Activated CD4-positive, alpha-beta T cell treated with anti-CD3 and anti-CD28 coated beads for 24 hours (primary cell): ENCODE measurements at regions not wholly inside any gene's neighbourhood (a gene's known extent, or its start where the extent isn't known, plus 50 kb on each side); places are given as distances from the start of the nearest gene placed in this dataset.

ENCODE experiments used
- DNase-seq, 2 donors: peaks; one replicate each; pipeline ENCODE4 v3.0.0-alpha.2; 2020; ENCODE audit warnings: low read depth in 2 of 2

DNA sequence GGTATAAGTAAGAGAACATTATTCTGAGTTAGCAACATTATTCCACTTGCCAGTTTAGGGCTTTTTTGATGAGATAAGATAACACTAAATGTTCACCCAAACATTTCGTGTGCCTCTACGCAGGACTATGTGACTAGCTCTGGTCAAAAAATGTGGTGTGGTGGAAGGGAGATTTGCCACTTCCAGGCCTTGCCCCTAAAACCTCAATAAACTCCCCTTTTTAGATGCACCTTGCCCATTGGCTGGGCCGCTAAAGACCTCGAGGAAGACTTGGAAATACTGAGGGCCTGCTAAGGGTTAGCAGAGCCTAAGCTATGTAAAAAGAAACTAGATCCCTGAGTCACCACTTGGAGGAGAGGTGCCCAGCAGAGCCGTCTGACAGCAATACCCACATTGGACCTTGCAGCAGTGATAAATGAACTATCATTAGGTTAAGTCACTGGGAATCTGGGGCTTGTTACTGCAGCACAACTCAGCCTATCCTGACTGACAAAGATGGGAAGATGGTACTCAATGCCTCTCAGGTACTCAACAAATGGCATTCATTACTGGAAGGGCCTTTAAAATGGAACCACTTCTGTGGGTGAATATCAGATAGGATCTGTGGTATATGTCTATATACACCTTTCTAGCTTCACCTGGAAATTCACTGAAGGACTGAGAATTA is 331.5 kb upstream of the TLE3 start:
- no peak for DNase-seq

DNA sequence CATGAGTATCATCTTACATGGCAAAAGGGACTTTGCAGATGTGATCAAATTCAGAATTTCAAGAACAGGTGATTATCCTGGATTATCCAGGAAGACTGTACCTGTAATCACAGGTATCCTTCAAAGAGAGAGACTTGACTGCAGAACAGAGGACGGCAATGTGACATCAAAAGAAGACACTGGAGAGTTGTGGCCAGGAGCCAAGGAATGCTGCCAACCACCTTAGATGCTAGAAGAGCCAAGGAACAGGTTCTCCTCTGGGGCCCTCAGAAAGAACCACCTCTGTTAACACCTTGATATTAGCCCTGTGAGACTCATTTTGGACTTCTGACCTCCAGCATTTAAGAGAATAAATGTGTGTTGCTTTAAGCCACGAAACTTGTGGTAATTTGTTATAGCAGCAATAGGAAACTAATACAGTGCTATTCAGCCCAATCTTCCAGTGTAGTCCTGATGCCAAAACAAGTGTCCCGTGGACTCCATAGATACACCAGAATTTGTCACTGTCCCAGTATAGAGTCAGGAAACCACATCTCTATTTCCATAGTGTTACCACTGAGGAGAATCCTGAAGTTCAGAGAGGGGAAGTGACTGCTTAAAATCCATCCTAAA is 330.6 kb upstream of the TLE3 start:
- no peak for DNase-seq

DNA sequence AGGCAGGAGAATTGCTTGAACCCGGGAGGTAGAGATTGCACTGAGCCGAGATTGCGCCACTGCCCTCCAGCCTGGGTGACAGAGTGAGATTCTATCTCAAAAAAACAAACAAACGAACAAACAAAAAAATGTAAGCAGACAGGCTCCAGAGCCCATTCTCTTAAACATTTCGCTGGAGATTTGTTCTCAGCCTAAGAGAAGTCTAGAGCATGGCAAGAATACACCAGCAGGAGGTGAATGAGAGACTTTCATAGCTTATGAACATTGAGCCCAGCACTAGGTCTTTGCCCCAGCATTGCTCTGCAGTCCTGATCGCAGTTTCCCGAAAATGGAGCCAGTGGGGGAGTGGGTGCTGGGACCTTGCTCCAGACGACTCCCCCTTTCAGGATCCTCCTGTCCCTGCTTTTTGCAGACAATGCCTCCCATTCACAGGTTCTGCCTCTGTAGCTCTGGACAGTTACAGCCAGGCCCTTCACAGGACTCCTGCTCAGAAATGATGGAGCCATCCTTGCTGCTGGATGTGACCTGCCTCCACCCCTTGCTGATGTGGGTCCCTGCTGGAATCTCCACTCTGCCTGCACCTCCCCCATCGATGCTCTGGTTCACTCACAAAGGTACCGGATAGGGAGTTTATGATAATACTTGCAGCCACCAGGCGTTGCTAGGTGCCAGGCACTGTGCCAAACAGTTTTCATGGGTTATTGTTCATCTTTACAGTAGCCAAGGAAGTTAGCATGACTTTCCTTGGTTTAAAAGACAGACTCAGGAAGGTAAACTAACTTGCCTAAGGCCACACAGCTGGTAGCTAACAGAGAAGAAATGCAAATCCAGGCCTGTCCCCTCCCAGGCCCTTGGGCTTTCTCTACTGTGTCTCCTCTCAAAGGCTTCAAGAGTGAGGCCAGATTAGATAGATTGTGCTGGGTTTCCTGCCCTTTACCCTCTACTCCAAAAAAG is 329.7 kb upstream of the TLE3 start:
- no peak for DNase-seq

DNA sequence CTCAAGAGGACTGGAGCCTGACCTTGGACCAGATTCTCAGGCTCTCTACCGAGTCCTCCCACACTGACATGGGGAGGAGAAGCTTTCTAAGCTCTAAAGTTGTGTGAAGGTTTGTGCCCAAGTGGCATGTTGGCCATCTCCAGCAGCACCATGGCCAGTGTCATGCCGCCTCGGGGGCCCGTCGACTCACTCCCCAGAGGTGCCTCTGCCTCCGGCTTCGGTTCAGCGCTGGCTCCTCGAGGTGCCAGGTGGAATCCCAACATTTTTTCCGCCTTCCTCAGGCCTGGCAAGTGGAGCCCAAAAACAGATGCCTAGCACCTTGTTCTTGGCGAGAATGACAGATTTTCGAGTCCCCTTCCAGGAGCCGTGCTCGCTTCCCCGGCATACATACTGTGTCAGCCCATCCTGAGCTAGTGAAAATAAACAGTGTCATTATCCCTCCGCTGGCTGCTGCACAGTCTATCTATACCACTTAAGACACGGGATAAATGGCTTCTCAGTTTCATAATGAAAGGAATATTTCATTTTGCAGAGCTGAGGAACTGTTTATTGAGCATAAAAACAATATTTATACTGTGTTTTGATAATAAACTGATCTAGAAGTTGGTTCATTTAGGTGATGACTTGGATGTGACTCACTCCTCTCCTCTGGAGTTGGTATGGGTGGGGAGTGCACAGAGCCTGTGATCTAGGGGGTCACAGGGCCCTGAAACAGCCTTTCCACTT is 328.5 kb upstream of the TLE3 start:
- no peak for DNase-seq

GRCh38 chr15:70424937-70425411 is 327.3 kb upstream of the TLE3 start:
- no peak for DNase-seq

DNA sequence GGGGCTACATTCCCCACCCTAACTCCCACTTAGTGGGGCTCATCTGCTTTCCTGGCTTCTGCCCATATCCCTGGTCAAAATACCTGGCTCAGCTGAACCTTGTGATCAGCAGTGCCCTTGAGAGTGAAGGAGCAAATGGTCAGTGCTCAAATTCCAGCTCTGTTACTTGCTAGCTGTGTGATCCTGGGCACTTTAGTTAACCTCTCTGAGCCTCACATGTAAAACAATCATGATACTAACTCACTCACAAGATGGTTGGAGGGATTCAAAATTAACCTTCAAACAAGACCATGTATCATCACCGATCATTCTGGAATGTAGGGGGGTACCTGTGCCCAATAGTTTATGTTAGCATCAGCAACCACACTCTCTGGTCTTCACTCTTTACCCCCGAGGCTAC is 325.6 kb upstream of the TLE3 start:
- DNase-seq, result no peak

DNA sequence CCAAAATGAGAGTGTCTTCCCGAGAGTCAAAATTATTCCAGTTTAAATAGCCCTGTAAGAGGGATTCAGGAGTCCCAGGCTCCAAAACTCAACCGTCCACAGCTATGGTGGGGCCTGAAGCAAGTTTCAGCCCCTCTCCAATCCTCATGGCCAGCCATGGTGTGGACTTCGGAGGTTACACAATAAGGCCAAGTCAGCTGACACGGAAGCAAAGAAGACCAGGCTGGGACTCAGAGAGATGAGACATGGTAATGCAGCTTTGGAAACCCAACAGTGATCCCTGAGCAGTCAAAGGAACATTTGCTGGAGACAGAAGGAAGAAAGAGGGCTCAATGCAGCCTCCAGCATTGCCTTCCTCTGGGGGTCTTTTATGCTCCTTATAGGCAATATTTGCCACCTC is 324.6 kb upstream of the TLE3 start:
- no peak for DNase-seq

DNA sequence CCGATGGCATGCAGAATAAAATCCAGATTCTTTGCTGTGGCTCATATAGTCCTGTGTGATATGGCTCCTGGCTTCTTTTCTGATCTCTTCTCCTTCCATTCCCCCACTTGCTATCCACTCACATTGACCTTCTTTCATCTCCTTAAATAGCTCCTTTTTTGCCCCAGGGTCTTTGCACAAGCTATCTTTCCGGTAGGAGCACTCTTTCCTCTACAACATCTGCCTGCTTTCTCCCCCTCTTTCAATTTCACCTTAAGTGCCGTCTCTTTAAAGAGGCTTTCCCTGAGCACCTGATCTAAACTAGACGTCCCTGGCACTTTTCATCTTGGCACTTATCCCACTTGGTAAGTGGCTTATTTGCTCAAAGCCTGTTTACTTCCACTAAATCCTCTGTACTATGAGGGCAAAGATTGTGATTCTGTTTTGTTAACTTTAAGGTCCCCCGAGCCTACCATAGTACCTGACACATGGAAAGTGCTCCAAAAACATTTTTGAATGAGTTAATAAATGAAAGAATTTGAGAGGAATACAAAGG is 323.3 kb upstream of the TLE3 start:
- no peak for DNase-seq

- DNase-seq, result no peak
Measured at GRCh38 chr15:70420086-70420947, 322.6 kb upstream of the TLE3 start.

GRCh38 chr15:70418943-70419342 is 321.2 kb upstream of the TLE3 start:
- DNase-seq, result no peak

GRCh38 chr15:70417535-70417934 is 319.8 kb upstream of the TLE3 start:
- no peak for DNase-seq

DNA sequence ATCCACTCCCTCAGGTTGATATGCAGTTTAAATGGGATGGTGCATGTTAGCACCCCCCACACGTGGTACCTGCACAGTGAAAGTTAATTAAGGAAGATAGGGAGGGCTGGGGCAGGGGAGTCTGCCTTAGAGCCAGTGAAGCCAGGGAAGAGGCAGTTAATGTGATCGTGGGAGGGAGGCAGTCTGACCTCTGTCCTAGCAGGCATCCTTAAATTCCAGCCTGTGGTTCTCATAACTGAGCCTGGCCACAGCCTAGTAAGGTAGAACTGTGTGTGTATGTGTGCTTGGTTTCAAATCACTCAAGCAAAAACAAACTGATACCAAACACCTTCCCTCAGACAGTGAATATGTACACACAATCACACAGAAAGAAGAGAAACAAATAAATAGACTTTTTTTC is 319.1 kb upstream of the TLE3 start:
- DNase-seq, result no peak

DNA sequence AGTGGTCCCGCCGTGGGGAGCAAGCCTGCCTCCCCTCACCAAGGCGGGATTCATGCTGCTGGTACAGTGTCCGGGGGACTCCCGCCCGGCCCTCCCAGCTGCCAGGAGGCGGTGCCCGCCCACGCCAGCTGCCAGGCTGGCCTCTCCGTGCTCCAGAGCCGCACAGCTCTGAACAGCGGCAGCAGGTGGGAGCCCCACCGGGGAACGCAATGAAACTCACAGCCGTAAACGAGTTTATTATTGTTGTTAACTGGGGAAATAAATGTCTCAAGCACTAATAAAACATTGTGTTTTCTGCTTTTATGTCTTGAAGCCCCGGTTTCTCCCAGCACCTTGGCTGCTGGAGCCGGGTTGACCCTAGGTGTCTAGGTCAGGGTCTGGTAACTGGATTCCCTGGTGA is 317.7 kb upstream of the TLE3 start:
- no peak for DNase-seq

DNA sequence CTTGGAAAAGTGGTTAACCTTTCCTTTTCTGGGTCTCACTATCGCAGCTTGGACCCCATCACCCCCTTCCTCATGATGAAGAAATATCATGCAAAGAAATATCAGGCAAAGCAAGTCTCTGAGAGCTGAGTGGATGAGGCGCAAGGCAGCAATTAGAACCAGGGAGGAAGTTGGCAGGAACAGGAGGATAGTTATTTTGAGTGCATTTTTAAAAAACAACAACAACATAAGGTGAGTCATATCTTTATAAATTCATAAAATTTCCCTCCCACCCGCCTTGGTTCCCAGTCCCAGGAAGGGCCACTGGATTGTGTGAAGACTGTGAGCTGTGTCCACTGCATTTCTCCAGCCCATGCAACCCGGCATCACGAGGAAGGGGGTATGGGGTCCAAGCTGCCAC is 316.9 kb upstream of the TLE3 start:
- no peak for DNase-seq

DNA sequence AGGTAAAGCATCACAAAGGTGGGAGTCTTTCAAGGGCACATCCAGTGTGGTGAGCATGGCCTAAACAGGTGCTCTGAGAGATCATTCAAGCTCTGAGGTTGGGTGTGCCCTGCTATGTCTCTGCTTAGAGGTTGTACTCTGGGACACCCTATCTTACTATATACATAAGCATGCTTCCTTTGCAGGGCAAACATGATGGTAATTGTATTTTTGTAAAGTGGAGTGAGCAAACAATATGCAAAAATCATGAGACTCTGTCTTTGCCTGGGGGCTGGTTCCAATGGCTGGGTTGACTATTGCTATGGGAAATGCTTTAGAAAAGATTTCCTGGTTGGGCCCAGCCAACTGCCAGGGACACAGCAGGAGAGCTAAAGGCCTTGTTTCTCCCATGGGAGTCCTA is 315.1 kb upstream of the TLE3 start:
- no peak for DNase-seq

DNA sequence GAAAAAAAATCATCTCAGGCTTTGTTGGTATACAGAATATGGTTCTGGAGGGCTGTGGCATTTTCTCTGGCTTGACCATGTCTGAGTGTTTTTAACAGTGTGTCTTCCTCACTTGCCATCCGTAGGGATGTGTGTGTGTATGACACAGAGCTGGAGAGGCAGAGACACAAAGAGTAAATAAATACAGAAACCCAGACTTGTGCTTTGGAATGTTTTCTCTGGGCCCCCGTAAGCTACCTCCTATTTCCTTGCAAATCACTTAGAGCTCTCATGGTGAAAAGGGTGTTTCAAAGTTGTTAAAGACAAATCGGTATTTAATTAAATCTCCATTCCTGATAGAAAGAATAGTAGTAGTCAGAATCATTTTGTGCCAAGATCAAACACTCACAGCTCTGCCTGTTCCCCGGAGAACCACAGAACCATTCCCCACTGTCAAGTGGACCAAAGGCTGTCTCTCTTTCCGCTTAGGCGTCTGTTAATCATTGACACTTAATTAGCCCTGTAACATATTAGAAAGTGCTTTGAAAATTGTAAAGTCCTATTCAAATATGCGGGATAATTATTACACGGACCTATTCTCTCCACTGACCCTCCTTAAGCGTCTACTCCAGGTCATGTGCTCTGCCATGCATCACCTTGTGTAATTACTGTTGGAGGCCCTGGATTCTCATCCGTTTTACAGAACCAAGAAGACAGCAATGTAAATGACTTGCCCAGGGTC is 313.6 kb upstream of the TLE3 start:
- no peak for DNase-seq

GRCh38 chr15:70410371-70410985 is 312.8 kb upstream of the TLE3 start:
- DNase-seq, result no peak

- no peak for DNase-seq
Measured at GRCh38 chr15:70409388-70409787, 311.7 kb upstream of the TLE3 start.

GRCh38 chr15:70407955-70408354 is 310.2 kb upstream of the TLE3 start:
- DNase-seq, result no peak

- DNase-seq, result no peak
Measured at GRCh38 chr15:70407336-70407670, 309.6 kb upstream of the TLE3 start.
